ENCODE measurements at regions not wholly inside any gene's neighbourhood (a gene's known extent, or its start where the extent isn't known, plus 50 kb on each side); places are given as distances from the start of the nearest gene placed in this dataset.

DNA sequence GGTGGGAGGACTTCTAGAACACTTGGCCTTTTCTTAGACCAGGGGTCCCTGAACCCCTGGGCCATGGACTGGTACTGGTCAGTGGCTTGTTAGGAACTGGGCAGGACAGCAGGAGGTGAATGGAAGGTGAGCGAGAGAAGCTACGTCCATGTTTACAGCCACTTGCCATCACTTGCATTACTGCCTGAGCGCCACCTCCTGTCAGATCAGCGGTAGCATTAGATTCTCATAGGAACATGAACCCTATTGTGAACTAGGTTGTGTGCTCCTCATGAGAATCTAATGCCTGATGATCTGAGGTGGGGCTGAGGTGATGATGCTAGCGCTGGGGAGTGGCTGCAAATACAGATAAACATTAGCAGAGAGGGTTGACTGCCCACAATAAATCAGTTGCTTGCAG is 100.9 kb upstream of the IGFBP7 start:
- Histone ChIP-seq H3K9me2 (ENCODE audit: insufficient read depth, low read length) (no peaks in the 10 kb centered on the region), H4K20me1 (ENCODE audit: insufficient read depth) (no peaks in the 10 kb centered on the region), H3K4me3 (ENCODE audit: low read length) (no peak overlapping the region), H2AFZ (ENCODE audit: low read depth, low read length) (no peak overlapping the region), H3K27ac (ENCODE audit: low read length) (no peak overlapping the region), H3F3A (ENCODE audit: insufficient read depth, low read length, poor library complexity, severe bottlenecking) (no peaks in the 10 kb centered on the region), H3K9ac (ENCODE audit: low read length) (no peak overlapping the region), H3K79me2 (replicated peaks; ENCODE audit: insufficient read depth, low read length) (no peaks in the 10 kb centered on the region), H3K9me3 (ENCODE audit: low read length) (no peaks in the 10 kb centered on the region), H3K4me2 (ENCODE audit: low read length) (no peak overlapping the region), H3K27me3 (ENCODE audit: insufficient read depth, low read depth, low read length) (no peaks in the 10 kb centered on the region), H3K36me3 (ENCODE audit: insufficient read depth, low read length) (no peaks in the 10 kb centered on the region)
- TF ChIP-seq EP300 (conservative IDR thresholded peaks at IDR 0.05; ENCODE audit: poor library complexity, severe bottlenecking): no peak
- TF ChIP-seq EZH2 (IDR thresholded peaks at IDR 0.05; ENCODE audit: borderline replicate concordance, insufficient read depth, low read length, poor library complexity, severe bottlenecking): no peak
- TF ChIP-seq MXI1 (conservative IDR thresholded peaks at IDR 0.05; ENCODE audit: poor library complexity, severe bottlenecking): no peak
- TF ChIP-seq, protein P1, sequence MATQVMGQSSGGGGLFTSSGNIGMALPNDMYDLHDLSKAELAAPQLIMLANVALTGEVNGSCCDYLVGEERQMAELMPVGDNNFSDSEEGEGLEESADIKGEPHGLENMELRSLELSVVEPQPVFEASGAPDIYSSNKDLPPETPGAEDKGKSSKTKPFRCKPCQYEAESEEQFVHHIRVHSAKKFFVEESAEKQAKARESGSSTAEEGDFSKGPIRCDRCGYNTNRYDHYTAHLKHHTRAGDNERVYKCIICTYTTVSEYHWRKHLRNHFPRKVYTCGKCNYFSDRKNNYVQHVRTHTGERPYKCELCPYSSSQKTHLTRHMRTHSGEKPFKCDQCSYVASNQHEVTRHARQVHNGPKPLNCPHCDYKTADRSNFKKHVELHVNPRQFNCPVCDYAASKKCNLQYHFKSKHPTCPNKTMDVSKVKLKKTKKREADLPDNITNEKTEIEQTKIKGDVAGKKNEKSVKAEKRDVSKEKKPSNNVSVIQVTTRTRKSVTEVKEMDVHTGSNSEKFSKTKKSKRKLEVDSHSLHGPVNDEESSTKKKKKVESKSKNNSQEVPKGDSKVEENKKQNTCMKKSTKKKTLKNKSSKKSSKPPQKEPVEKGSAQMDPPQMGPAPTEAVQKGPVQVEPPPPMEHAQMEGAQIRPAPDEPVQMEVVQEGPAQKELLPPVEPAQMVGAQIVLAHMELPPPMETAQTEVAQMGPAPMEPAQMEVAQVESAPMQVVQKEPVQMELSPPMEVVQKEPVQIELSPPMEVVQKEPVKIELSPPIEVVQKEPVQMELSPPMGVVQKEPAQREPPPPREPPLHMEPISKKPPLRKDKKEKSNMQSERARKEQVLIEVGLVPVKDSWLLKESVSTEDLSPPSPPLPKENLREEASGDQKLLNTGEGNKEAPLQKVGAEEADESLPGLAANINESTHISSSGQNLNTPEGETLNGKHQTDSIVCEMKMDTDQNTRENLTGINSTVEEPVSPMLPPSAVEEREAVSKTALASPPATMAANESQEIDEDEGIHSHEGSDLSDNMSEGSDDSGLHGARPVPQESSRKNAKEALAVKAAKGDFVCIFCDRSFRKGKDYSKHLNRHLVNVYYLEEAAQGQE (IDR thresholded peaks at IDR 0.05; ENCODE audit: borderline replicate concordance): no peak
- TF ChIP-seq POLR2AphosphoS5 (IDR thresholded peaks at IDR 0.05): no peak
- TF ChIP-seq RAD21 (conservative IDR thresholded peaks at IDR 0.05): no peak
- TF ChIP-seq, protein P2, sequence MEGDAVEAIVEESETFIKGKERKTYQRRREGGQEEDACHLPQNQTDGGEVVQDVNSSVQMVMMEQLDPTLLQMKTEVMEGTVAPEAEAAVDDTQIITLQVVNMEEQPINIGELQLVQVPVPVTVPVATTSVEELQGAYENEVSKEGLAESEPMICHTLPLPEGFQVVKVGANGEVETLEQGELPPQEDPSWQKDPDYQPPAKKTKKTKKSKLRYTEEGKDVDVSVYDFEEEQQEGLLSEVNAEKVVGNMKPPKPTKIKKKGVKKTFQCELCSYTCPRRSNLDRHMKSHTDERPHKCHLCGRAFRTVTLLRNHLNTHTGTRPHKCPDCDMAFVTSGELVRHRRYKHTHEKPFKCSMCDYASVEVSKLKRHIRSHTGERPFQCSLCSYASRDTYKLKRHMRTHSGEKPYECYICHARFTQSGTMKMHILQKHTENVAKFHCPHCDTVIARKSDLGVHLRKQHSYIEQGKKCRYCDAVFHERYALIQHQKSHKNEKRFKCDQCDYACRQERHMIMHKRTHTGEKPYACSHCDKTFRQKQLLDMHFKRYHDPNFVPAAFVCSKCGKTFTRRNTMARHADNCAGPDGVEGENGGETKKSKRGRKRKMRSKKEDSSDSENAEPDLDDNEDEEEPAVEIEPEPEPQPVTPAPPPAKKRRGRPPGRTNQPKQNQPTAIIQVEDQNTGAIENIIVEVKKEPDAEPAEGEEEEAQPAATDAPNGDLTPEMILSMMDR (IDR thresholded peaks at IDR 0.05; ENCODE audit: poor library complexity, severe bottlenecking): no peak

DNA sequence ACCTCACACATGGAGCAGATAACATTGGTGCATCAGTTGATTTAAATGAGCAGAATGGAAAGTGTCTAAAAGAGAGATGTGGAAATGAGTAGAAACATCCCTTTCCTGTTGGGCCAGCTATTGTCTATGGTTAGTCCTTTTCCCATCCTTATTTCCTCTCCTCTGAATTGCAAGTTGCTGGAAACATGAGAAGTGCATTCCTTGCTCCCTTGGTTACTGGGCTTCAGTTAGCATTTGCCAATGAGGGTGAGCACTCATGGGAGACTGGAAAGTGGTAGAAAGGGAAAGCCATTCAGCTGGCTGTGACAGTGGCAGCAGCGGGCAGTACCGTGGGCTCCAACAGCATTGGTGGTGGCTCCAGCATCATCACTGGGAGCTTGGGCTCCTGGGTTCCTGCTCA is 96.0 kb upstream of the IGFBP7 start:
- TF ChIP-seq, protein P1 (IDR thresholded peaks at IDR 0.05; ENCODE audit: borderline replicate concordance): no peak
- TF ChIP-seq EP300 (conservative IDR thresholded peaks at IDR 0.05; ENCODE audit: poor library complexity, severe bottlenecking) (no peak), MXI1 (conservative IDR thresholded peaks at IDR 0.05; ENCODE audit: poor library complexity, severe bottlenecking) (no peak), SMC3 (conservative IDR thresholded peaks at IDR 0.05; ENCODE audit: poor library complexity) (no peak), EZH2 (IDR thresholded peaks at IDR 0.05; ENCODE audit: borderline replicate concordance, insufficient read depth, low read length, poor library complexity, severe bottlenecking) (no peak), POLR2AphosphoS5 (IDR thresholded peaks at IDR 0.05) (no peak), TAF1 (IDR thresholded peaks at IDR 0.05; ENCODE audit: low read depth) (no peak)
- TF ChIP-seq, protein P2 (IDR thresholded peaks at IDR 0.05; ENCODE audit: poor library complexity, severe bottlenecking): no peak
- no peaks in the 10 kb centered on the region for H3K36me3 ChIP-seq (ENCODE audit: insufficient read depth, low read length)
- H3K79me2 ChIP-seq (replicated peaks; ENCODE audit: insufficient read depth, low read length): no peaks in the 10 kb centered on the region
- no peaks in the 10 kb centered on the region for H4K20me1 ChIP-seq (ENCODE audit: insufficient read depth)
- no peaks in the 10 kb centered on the region for H3K9me2 ChIP-seq (ENCODE audit: insufficient read depth, low read length)
- no peak overlapping the region for H3K4me2 ChIP-seq (ENCODE audit: low read length)
- no peak overlapping the region for H3K4me3 ChIP-seq (ENCODE audit: low read length)
- H3K9ac ChIP-seq (ENCODE audit: low read length): no peak overlapping the region
- H3K27me3 ChIP-seq (ENCODE audit: insufficient read depth, low read depth, low read length): no peaks in the 10 kb centered on the region
- no peak overlapping the region for H2AFZ ChIP-seq (ENCODE audit: low read depth, low read length)
- no peaks in the 10 kb centered on the region for H3F3A ChIP-seq (ENCODE audit: insufficient read depth, low read length, poor library complexity, severe bottlenecking)
- peak overlapping the region; percentile 58 for H3K27ac ChIP-seq (ENCODE audit: low read length)
- H3K9me3 ChIP-seq (ENCODE audit: low read length): no peaks in the 10 kb centered on the region
